ENCODE measurements at regions not wholly inside any gene's neighbourhood (a gene's known extent, or its start where the extent isn't known, plus 50 kb on each side); places are given as distances from the start of the nearest gene placed in this dataset.
"Not testable (repeated sequence)": the region's sequence is repeated elsewhere in the genome, so short reads cannot be mapped to it uniquely, and the experiment has no call there.

GRCh38 chr22:23394525-23395326 is 185.4 kb downstream of the IGLL1 start:
- Histone ChIP-seq H3K9me3 (ENCODE audit: control insufficient read depth in 1 of 2, low read length in 2 of 2) (no peaks in the 10 kb centered on the region), H3K4me3 (ENCODE audit: low read depth in 1 of 2, low read length in 2 of 2) (no peak overlapping the region), H3K27me3 (ENCODE audit: low read depth, low read length) (no peaks in the 10 kb centered on the region), H3K4me1 (ENCODE audit: control insufficient read depth in 1 of 2, insufficient read depth in 2 of 2, low read length in 2 of 2) (no peaks in the 10 kb centered on the region), H3K36me3 (ENCODE audit: control insufficient read depth in 1 of 2, insufficient read depth in 2 of 2, low read length in 2 of 2) (no peaks in the 10 kb centered on the region), H3K27ac (ENCODE audit: low read length) (no peak overlapping the region)

GRCh38 chr22:23393721-23394320 is 186.3 kb downstream of the IGLL1 start:
- Histone ChIP-seq H3K9me3 (ENCODE audit: control insufficient read depth in 1 of 2, low read length in 2 of 2) (no peaks in the 10 kb centered on the region), H3K4me1 (ENCODE audit: control insufficient read depth in 1 of 2, insufficient read depth in 2 of 2, low read length in 2 of 2) (no peaks in the 10 kb centered on the region), H3K27ac (ENCODE audit: low read length) (no peak overlapping the region), H3K27me3 (ENCODE audit: low read depth, low read length) (no peaks in the 10 kb centered on the region), H3K4me3 (ENCODE audit: low read depth in 1 of 2, low read length in 2 of 2) (no peak overlapping the region), H3K36me3 (ENCODE audit: control insufficient read depth in 1 of 2, insufficient read depth in 2 of 2, low read length in 2 of 2) (no peaks in the 10 kb centered on the region)

DNA sequence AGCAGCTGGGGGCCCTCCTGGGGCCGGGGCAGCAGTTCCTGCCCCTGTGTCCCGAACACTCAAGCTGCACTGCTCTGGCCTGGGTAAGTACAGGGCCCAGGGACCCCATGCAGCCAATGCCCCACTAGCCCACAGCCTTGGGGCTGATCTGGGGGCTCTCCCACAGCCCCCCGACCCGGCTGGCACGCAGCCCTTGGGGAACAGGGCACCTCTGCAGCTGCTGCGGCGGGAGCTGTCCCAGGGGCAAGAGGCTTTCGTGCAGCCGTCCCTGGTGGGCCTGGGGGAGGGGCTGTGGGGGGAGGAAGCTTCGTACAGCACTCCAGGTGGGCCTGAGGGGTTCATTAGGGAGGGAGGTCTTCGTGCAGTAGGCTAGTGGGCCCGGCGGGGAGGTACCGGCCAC is 186.9 kb downstream of the IGLL1 start:
- H3K9me3 ChIP-seq (ENCODE audit: control insufficient read depth in 1 of 2, low read length in 2 of 2); H3K27ac ChIP-seq (ENCODE audit: low read length); H3K4me1 ChIP-seq (ENCODE audit: control insufficient read depth in 1 of 2, insufficient read depth in 2 of 2, low read length in 2 of 2); H3K4me3 ChIP-seq (ENCODE audit: low read depth in 1 of 2, low read length in 2 of 2); H3K36me3 ChIP-seq (ENCODE audit: control insufficient read depth in 1 of 2, insufficient read depth in 2 of 2, low read length in 2 of 2); H3K27me3 ChIP-seq (ENCODE audit: low read depth, low read length): not testable (repeated sequence)

- no peak overlapping the region for H3K27ac ChIP-seq (ENCODE audit: low read length)
- no peaks in the 10 kb centered on the region for H3K36me3 ChIP-seq (ENCODE audit: control insufficient read depth in 1 of 2, insufficient read depth in 2 of 2, low read length in 2 of 2)
- no peaks in the 10 kb centered on the region for H3K27me3 ChIP-seq (ENCODE audit: low read depth, low read length)
- H3K9me3 ChIP-seq (ENCODE audit: control insufficient read depth in 1 of 2, low read length in 2 of 2): no peaks in the 10 kb centered on the region
- no peaks in the 10 kb centered on the region for H3K4me1 ChIP-seq (ENCODE audit: control insufficient read depth in 1 of 2, insufficient read depth in 2 of 2, low read length in 2 of 2)
- H3K4me3 ChIP-seq (ENCODE audit: low read depth in 1 of 2, low read length in 2 of 2): no peak overlapping the region
These were observed 187.5 kb downstream of the IGLL1 start for GRCh38 chr22:23392420-23393121.

DNA sequence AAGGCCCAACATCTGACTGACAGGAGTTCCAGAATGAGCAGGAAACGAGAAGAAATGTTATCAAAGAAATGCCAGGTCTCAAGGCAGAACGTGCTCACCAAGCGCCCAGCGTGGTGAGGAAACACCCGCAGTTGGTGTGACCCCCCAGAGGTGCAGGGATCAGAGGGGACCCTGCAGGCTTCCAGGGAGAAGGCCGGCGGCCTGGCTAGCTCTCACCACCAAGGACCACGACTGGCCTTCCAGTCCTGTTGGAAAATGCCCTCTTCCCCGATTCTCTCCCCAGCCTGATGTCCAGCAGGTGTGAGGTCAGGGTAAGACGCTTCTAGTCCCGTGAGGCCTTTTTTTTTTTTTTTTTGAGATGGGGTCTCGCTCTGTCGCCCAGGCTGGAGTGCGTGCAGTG is 189.1 kb downstream of the IGLL1 start:
- Histone ChIP-seq H3K4me1 (ENCODE audit: control insufficient read depth in 1 of 2, insufficient read depth in 2 of 2, low read length in 2 of 2) (no peaks in the 10 kb centered on the region), H3K36me3 (ENCODE audit: control insufficient read depth in 1 of 2, insufficient read depth in 2 of 2, low read length in 2 of 2) (no peaks in the 10 kb centered on the region), H3K27me3 (ENCODE audit: low read depth, low read length) (no peaks in the 10 kb centered on the region), H3K9me3 (ENCODE audit: control insufficient read depth in 1 of 2, low read length in 2 of 2) (no peaks in the 10 kb centered on the region), H3K27ac (ENCODE audit: low read length) (no peak overlapping the region), H3K4me3 (ENCODE audit: low read depth in 1 of 2, low read length in 2 of 2) (no peak overlapping the region)

DNA sequence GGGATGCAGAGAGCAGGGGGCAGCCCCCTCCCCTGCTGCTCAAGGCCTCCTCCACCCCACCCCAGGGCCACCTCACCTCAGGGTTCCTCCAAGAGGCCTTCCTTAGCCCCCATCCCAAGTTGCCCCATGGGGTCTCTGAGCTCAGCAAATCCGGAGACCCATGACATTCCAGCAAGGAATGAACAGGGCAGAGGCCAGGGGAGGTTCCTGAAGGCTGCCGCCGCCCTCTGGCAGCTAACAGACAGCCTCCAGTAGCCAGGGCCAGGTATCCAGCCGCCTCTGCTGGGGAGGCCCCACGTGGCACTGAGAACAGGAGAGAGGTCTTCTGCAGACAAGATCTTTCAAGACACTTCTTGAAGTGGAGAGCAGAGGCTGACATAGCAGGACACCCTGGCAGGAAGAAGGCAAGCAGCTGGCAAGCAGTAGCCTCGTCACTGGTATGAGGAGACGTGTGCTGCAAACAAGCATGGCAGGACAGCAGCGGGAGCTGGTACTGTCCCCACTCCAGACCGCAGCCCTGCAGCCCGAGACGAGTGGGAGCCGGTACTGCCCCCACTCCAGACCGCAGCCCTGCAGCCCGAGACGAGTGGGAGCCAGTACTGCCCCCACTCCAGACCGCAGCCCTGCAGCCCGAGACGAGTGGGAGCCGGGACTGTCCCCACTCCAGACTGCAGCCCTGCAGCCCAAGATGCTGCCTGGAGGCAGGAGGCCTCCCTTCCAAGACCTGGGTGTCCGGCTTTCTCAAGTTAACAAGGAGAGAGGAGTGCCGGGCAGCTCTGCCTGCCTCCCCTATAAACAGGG is 190.6 kb downstream of the IGLL1 start:
- Histone ChIP-seq H3K4me3 (ENCODE audit: low read depth in 1 of 2, low read length in 2 of 2) (no peak overlapping the region), H3K27me3 (ENCODE audit: low read depth, low read length) (no peaks in the 10 kb centered on the region), H3K36me3 (ENCODE audit: control insufficient read depth in 1 of 2, insufficient read depth in 2 of 2, low read length in 2 of 2) (no peaks in the 10 kb centered on the region), H3K9me3 (ENCODE audit: control insufficient read depth in 1 of 2, low read length in 2 of 2) (no peaks in the 10 kb centered on the region), H3K4me1 (ENCODE audit: control insufficient read depth in 1 of 2, insufficient read depth in 2 of 2, low read length in 2 of 2) (no peaks in the 10 kb centered on the region), H3K27ac (ENCODE audit: low read length) (no peak overlapping the region)

DNA sequence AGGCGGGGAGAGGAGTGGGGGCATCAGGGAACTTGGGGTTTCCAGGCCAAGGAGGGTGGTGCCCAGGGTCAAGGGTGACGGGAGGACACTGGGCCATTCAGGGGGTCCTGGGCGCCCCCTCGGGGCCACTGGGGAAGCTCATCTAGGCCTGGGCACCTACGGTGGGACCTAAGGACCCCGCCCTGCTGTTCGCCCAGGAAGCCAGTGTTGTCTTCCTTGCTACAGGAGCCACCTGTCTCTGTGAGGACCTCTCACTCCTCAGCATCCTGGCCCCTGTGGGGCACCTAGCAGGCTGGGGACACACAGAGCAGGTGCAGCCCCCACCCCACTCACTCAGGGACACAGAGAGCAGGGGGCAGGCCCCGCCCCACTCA is 191.6 kb downstream of the IGLL1 start:
- no peaks in the 10 kb centered on the region for H3K36me3 ChIP-seq (ENCODE audit: control insufficient read depth in 1 of 2, insufficient read depth in 2 of 2, low read length in 2 of 2)
- H3K4me1 ChIP-seq (ENCODE audit: control insufficient read depth in 1 of 2, insufficient read depth in 2 of 2, low read length in 2 of 2): no peaks in the 10 kb centered on the region
- no peak overlapping the region for H3K4me3 ChIP-seq (ENCODE audit: low read depth in 1 of 2, low read length in 2 of 2)
- H3K9me3 ChIP-seq (ENCODE audit: control insufficient read depth in 1 of 2, low read length in 2 of 2): no peaks in the 10 kb centered on the region
- no peaks in the 10 kb centered on the region for H3K27me3 ChIP-seq (ENCODE audit: low read depth, low read length)
- H3K27ac ChIP-seq (ENCODE audit: low read length): no peak overlapping the region

DNA sequence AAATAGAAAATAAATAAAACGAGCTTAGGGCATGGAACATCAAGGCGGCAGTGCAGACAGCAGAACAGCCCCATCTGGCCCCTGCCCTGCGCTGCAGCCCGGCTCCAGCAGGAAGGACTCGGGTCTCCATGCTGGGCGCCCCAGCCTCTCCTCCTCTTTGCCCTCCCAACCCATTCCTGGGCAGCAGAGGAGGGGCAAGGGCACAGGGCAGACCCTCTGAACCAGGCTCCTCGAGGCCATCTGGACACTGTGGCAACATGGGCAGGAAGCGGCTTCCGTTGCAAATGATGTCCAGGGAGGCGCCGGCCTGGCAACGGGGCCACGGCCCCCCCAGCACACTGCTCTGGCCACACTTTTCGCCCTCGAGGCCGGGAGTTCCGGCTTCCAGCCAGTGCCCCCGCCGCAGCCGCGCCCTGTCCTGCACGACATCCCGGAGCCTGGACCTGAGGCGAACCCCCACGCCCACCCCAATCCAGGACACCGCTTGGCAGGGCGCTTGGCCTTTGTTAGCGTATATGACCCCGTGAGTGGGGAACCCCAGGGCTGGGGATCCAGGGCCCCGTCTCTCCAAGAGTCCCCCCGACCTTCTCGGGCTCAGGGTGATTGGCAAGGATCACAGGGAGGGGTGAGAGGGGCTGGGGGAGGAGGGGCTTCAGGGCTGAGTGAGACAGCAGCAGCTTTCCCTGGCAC is 192.1 kb downstream of the IGLL1 start:
- Histone ChIP-seq H3K4me3 (ENCODE audit: low read depth in 1 of 2, low read length in 2 of 2) (no peak overlapping the region), H3K9me3 (ENCODE audit: control insufficient read depth in 1 of 2, low read length in 2 of 2) (no peaks in the 10 kb centered on the region), H3K36me3 (ENCODE audit: control insufficient read depth in 1 of 2, insufficient read depth in 2 of 2, low read length in 2 of 2) (no peaks in the 10 kb centered on the region), H3K27ac (ENCODE audit: low read length) (no peak overlapping the region), H3K4me1 (ENCODE audit: control insufficient read depth in 1 of 2, insufficient read depth in 2 of 2, low read length in 2 of 2) (no peaks in the 10 kb centered on the region), H3K27me3 (ENCODE audit: low read depth, low read length) (no peaks in the 10 kb centered on the region)

DNA sequence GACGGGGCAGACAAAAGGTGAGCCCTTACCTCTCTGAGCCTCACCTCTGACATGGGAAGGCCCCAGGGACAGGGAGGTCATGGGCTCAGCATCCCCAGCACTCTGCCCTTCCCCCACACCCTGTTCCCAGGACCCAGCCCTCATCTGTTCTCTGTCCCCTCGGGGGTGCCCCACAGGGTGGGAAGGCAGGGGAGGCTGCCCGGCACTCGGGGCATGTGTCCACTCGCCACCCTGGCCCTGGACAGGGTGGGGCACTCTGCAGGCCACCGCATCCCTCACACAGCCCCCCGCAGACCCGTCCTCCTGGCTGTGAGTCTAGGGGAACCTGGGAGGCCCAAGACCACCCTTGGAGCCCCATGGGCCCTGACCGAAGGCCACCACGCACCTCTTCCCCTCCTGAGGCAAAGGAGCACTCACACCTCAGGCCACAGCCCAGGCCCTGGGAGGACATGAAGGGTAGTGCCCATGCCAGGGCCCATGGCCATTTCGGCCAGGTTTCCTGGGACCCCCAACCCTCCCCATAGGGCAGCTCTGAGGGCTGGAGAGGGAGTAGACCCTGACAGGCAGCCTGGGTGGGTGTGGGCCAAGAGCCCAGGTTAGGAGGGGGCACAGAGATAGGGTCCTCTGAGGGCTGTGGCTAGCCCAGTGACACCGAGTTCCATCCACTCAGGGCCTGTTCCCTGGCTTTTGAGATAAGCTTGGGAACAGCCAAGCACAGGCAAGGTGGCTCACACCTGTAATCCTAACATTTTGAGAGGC is 193.1 kb downstream of the IGLL1 start:
- Histone ChIP-seq H3K4me3 (ENCODE audit: low read depth in 1 of 2, low read length in 2 of 2) (no peak overlapping the region), H3K27ac (ENCODE audit: low read length) (no peak overlapping the region), H3K9me3 (ENCODE audit: control insufficient read depth in 1 of 2, low read length in 2 of 2) (no peaks in the 10 kb centered on the region), H3K36me3 (ENCODE audit: control insufficient read depth in 1 of 2, insufficient read depth in 2 of 2, low read length in 2 of 2) (no peaks in the 10 kb centered on the region), H3K27me3 (ENCODE audit: low read depth, low read length) (no peaks in the 10 kb centered on the region), H3K4me1 (ENCODE audit: control insufficient read depth in 1 of 2, insufficient read depth in 2 of 2, low read length in 2 of 2) (no peaks in the 10 kb centered on the region)
